Endothelial cell of umbilical vein (primary cell): ENCODE measurements at regions not wholly inside any gene's neighbourhood (a gene's known extent, or its start where the extent isn't known, plus 50 kb on each side); places are given as distances from the start of the nearest gene placed in this dataset.

ENCODE experiments used
- BruUV-seq: library from RNA; stranded (reverse); fragments of 400-500 nt; replicated peaks from 2 replicates; lab custom pipeline; 2021; lab: Mats Ljungman, UMichigan
- CTCF ChIA-PET: fragments of 300-600, 350-600 bp; sonication (Branson Sonifier 250); formaldehyde crosslinking; loops from one replicate; lab custom pipeline; 2021; ENCODE audit warnings: antibody characterized with exemption, inconsistent platforms; lab: Charles Lee
- POLR2A ChIA-PET: fragments of 300-600, 350-600 bp; sonication (Branson Sonifier 250); formaldehyde crosslinking; loops from one replicate; lab custom pipeline; 2021; ENCODE audit warnings: antibody characterized with exemption, inconsistent platforms; lab: Charles Lee
- DNase-seq: peaks from one replicate; pipeline ENCODE4 v3.0.0-alpha.2; 2011; ENCODE audit warnings: low read depth, low spot score
- FAIRE-seq: peaks from 2 replicates; lab custom pipeline; 2011; peaks lifted over from hg19 to GRCh38; lab: Jason Lieb, UNC
- H2AFZ ChIP-seq: 2 replicates; pipeline ENCODE4 v1.6.0; 2012; ENCODE audit warnings: low read depth, low read length, control low read depth, inconsistent platforms
- H3K27ac ChIP-seq: 2 replicates; pipeline ENCODE4 v1.5.1; 2011; ENCODE audit warnings: low read depth, mild to moderate bottlenecking, control low read depth, low read length, moderate library complexity; ENCODE audit not compliant: insufficient read depth
- H3K27me3 ChIP-seq, 2 experiments: 2 replicates each; pipeline versions ENCODE4 v1.6.0 to v1.6.1; 2011; ENCODE audit warnings: low read length in 2 of 2, mixed read lengths in 1 of 2; ENCODE audit not compliant: control insufficient read depth in 2 of 2, insufficient read depth in 2 of 2
- H3K36me3 ChIP-seq, 2 experiments: 2 replicates in 1 of 2; 3 replicates in 1 of 2; pipeline ENCODE4 v1.5.1; 2011; ENCODE audit warnings: low read length in 2 of 2, mild to moderate bottlenecking in 1 of 2, moderate library complexity in 1 of 2; ENCODE audit not compliant: control insufficient read depth in 2 of 2, insufficient read depth in 2 of 2; ENCODE audit errors: extremely low read depth in 1 of 2
- H3K4me1 ChIP-seq: 3 replicates; pipeline ENCODE4 v1.5.1; 2011; ENCODE audit warnings: mild to moderate bottlenecking, low read length; ENCODE audit not compliant: control insufficient read depth, insufficient read depth; ENCODE audit errors: extremely low read depth
- H3K4me2 ChIP-seq: 2 replicates; pipeline ENCODE4 v1.6.1; 2011; ENCODE audit warnings: low read length, control low read depth, mixed read lengths; ENCODE audit not compliant: insufficient read depth
- H3K4me3 ChIP-seq, 3 experiments: fragments of 200-600 bp in 1 of 3; sonication (generic), shearing (Covaris generic) in 1 of 3; replicated peaks in 1 of 3; 2 replicates each; pipeline ENCODE4 v1.5.1; 2011 to 2016; ENCODE audit warnings: control low read depth in 3 of 3, low read length in 3 of 3, mild to moderate bottlenecking in 2 of 3, inconsistent platforms in 1 of 3, low read depth in 1 of 3, moderate library complexity in 1 of 3; ENCODE audit not compliant: insufficient read depth in 1 of 3
- H3K79me2 ChIP-seq: 2 replicates; pipeline ENCODE4 v1.6.0; 2012; ENCODE audit warnings: low read length, inconsistent platforms; ENCODE audit not compliant: control insufficient read depth, insufficient read depth
- H3K9ac ChIP-seq: replicated peaks from 2 replicates; pipeline ENCODE3; 2011; ENCODE audit warnings: low read length, control low read depth; ENCODE audit not compliant: insufficient read depth; ENCODE audit errors: extremely low read depth
- H3K9me1 ChIP-seq: replicated peaks from 3 replicates; pipeline ENCODE4 v1.6.0; 2011; ENCODE audit warnings: mild to moderate bottlenecking, low read length; ENCODE audit not compliant: control insufficient read depth, insufficient read depth; ENCODE audit errors: extremely low read depth
- H3K9me3 ChIP-seq: replicated peaks from 2 replicates; pipeline ENCODE4 v1.5.1; 2012; ENCODE audit warnings: low read length, inconsistent platforms; ENCODE audit not compliant: control insufficient read depth, insufficient read depth
- H4K20me1 ChIP-seq: replicated peaks from 2 replicates; pipeline ENCODE3; 2011; ENCODE audit warnings: mild to moderate bottlenecking, low read length; ENCODE audit not compliant: control insufficient read depth, insufficient read depth; ENCODE audit errors: extremely low read depth
- EZH2 ChIP-seq: IDR thresholded peaks from 2 replicates; pipeline ENCODE4 v1.6.1; 2012; ENCODE audit warnings: borderline replicate concordance, low read depth, mild to moderate bottlenecking, moderate library complexity, low read length, inconsistent platforms; ENCODE audit not compliant: severe bottlenecking
- FOS ChIP-seq: IDR thresholded peaks from 2 replicates; pipeline ENCODE4 v1.6.1; 2011; ENCODE audit warnings: mild to moderate bottlenecking, low read length, moderate library complexity, borderline replicate concordance; ENCODE audit not compliant: insufficient read depth
- GATA2 ChIP-seq: IDR thresholded peaks from 2 replicates; pipeline ENCODE4 v1.7.0; 2011; ENCODE audit warnings: low read depth, mild to moderate bottlenecking, moderate library complexity, mixed read lengths, low read length; ENCODE audit not compliant: insufficient read length, insufficient read depth
- JUN ChIP-seq: IDR thresholded peaks from 2 replicates; pipeline ENCODE4 v1.6.1; 2011; ENCODE audit warnings: borderline replicate concordance, low read depth; ENCODE audit not compliant: insufficient read length, insufficient read depth
- MYC ChIP-seq: IDR thresholded peaks from one replicate; pipeline ENCODE4 v1.6.1; 2011; ENCODE audit warnings: mild to moderate bottlenecking, low read depth, low read length
- POLR2A ChIP-seq: IDR thresholded peaks from 2 replicates; pipeline ENCODE4 v1.6.1; 2012; ENCODE audit warnings: low read depth, mild to moderate bottlenecking, control low read depth, low read length
- POLR2AphosphoS5 ChIP-seq: IDR thresholded peaks from 2 replicates; pipeline ENCODE4 v1.6.1; 2012; ENCODE audit warnings: low read depth, mild to moderate bottlenecking, control low read depth, low read length, moderate library complexity; ENCODE audit not compliant: insufficient read depth
- dilution Hi-C: fragments of 300-500 bp; cut with MboI; formaldehyde crosslinking; loops from one replicate; pipeline ENCODE4 v1.15.0; 2019; ENCODE audit warnings: low sequenced_read_pairs; ENCODE audit not compliant: extremely low pct_ligation_motif_present
- intact Hi-C: fragments of 100-400 bp; cut with micrococcal nuclease; formaldehyde crosslinking; loops from one replicate; pipeline ENCODE4 v1.10.0; 2022
- TF ChIP-seq, protein P1 (sequence below), 2 donors: IDR thresholded peaks; 1 replicate in 1 of 2; 2 replicates in 1 of 2; pipeline ENCODE4 v1.5.1; 2011; ENCODE audit warnings: low read length in 2 of 2, mild to moderate bottlenecking in 2 of 2, moderate library complexity in 2 of 2, control low read depth in 1 of 2, inconsistent platforms in 1 of 2, low read depth in 1 of 2; ENCODE audit not compliant: insufficient read depth in 1 of 2; ENCODE audit errors: extremely low read depth in 1 of 2
- TF ChIP-seq, protein P2 (sequence below): IDR thresholded peaks from 2 replicates; pipeline ENCODE4 v1.6.1; 2011; ENCODE audit not compliant: insufficient read depth, insufficient read length

DNA sequence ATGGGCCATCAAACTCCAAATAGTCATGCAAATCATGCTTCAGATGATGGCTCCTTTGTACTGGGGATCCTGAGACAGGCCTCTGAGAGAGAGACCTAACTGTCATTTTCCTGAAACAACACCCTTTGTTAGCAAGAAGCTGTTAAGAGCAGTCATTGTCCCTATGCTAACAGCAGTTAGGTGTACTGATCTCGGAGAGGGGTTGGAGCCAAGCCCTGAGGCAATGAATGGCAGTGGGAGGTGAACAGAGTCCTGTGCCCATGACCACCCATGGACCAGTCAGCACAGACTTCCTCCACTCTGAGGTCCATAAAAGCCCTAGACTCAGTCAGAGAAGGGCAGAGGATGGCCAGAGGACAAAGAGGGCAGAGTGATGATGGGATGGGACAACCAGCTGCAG lies 747.6 kb upstream of the LRFN5 start:
- dilution Hi-C loops = no loop called here
- no peaks in the 10 kb centered on the region for H3K4me1 ChIP-seq
- H3K27ac ChIP-seq = no peak overlapping the region
- FAIRE-seq (no peak), DNase-seq (no peak)
- H3K79me2 ChIP-seq = no peaks in the 10 kb centered on the region
- H3K9me3 ChIP-seq = no peaks in the 10 kb centered on the region
- H3K4me3 ChIP-seq = no peak overlapping the region
- no peaks in the 10 kb centered on the region for H4K20me1 ChIP-seq
- intact Hi-C loops = loop anchor here (5.0 kb wide), 1 partner anchor 1382 kb away; no protein-coding TSS in a partner anchor
- H3K36me3 ChIP-seq = no peaks in the 10 kb centered on the region
- H3K9me1 ChIP-seq = no peaks in the 10 kb centered on the region
- POLR2A ChIA-PET = no interaction called here
- no peak overlapping the region for H3K9ac ChIP-seq
- H2AFZ ChIP-seq = no peak overlapping the region
- no peak overlapping the region for H3K4me2 ChIP-seq
- CTCF ChIA-PET = no interaction called here
- TF ChIP-seq POLR2A (no peak), EZH2 (no peak), GATA2 (no peak), JUN (no peak), POLR2AphosphoS5 (no peak), FOS (no peak), MYC (no peak)
- TF ChIP-seq, protein P1, sequence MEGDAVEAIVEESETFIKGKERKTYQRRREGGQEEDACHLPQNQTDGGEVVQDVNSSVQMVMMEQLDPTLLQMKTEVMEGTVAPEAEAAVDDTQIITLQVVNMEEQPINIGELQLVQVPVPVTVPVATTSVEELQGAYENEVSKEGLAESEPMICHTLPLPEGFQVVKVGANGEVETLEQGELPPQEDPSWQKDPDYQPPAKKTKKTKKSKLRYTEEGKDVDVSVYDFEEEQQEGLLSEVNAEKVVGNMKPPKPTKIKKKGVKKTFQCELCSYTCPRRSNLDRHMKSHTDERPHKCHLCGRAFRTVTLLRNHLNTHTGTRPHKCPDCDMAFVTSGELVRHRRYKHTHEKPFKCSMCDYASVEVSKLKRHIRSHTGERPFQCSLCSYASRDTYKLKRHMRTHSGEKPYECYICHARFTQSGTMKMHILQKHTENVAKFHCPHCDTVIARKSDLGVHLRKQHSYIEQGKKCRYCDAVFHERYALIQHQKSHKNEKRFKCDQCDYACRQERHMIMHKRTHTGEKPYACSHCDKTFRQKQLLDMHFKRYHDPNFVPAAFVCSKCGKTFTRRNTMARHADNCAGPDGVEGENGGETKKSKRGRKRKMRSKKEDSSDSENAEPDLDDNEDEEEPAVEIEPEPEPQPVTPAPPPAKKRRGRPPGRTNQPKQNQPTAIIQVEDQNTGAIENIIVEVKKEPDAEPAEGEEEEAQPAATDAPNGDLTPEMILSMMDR (IDR thresholded peaks at IDR 0.05; ENCODE audit: extremely low read depth in 1 of 2, insufficient read depth in 1 of 2, low read depth in 1 of 2, low read length in 2 of 2) = no peak
- TF ChIP-seq, protein P2, sequence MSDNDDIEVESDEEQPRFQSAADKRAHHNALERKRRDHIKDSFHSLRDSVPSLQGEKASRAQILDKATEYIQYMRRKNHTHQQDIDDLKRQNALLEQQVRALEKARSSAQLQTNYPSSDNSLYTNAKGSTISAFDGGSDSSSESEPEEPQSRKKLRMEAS = no peak
- no TSS peak for BruUV-seq
- H3K27me3 ChIP-seq = no peaks in the 10 kb centered on the region
